Endothelial cell of umbilical vein (primary cell): ENCODE measurements at regions not wholly inside any gene's neighbourhood (a gene's known extent, or its start where the extent isn't known, plus 50 kb on each side); places are given as distances from the start of the nearest gene placed in this dataset.

Experiments
- EZH2 ChIP-seq: IDR thresholded peaks from 2 replicates; pipeline ENCODE4 v1.6.1; 2012; ENCODE audit warnings: borderline replicate concordance, low read depth, mild to moderate bottlenecking, moderate library complexity, low read length, inconsistent platforms; ENCODE audit not compliant: severe bottlenecking
- POLR2A ChIP-seq: IDR thresholded peaks from 2 replicates; pipeline ENCODE4 v1.6.1; 2012; ENCODE audit warnings: low read depth, mild to moderate bottlenecking, control low read depth, low read length
- POLR2AphosphoS5 ChIP-seq: IDR thresholded peaks from 2 replicates; pipeline ENCODE4 v1.6.1; 2012; ENCODE audit warnings: low read depth, mild to moderate bottlenecking, control low read depth, low read length, moderate library complexity; ENCODE audit not compliant: insufficient read depth
- TF ChIP-seq, protein P1 (sequence below), 2 donors: IDR thresholded peaks; 1 replicate in 1 of 2; 2 replicates in 1 of 2; pipeline ENCODE4 v1.5.1; 2011; ENCODE audit warnings: low read length in 2 of 2, mild to moderate bottlenecking in 2 of 2, moderate library complexity in 2 of 2, control low read depth in 1 of 2, inconsistent platforms in 1 of 2, low read depth in 1 of 2; ENCODE audit not compliant: insufficient read depth in 1 of 2; ENCODE audit errors: extremely low read depth in 1 of 2

DNA sequence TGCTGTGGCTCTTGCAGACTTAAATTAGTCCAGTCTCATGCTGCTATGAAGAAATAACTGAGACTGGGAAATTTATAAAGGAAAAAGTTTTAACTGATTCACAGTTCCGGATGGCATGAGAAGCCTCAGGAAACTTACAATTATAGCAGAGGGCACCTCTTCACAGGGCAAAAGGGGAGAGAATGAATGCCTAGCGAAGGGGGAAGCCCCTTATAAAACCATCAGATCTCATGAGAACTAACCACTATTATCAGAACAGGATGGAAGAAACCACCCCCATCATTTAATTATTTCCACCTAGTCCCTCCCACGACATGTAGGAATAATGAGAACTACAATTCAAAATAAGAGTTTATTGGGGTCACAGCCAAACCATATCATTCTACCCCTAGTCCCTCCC lies 91.4 kb downstream of the GPR174 start:
- TF ChIP-seq, protein P1, sequence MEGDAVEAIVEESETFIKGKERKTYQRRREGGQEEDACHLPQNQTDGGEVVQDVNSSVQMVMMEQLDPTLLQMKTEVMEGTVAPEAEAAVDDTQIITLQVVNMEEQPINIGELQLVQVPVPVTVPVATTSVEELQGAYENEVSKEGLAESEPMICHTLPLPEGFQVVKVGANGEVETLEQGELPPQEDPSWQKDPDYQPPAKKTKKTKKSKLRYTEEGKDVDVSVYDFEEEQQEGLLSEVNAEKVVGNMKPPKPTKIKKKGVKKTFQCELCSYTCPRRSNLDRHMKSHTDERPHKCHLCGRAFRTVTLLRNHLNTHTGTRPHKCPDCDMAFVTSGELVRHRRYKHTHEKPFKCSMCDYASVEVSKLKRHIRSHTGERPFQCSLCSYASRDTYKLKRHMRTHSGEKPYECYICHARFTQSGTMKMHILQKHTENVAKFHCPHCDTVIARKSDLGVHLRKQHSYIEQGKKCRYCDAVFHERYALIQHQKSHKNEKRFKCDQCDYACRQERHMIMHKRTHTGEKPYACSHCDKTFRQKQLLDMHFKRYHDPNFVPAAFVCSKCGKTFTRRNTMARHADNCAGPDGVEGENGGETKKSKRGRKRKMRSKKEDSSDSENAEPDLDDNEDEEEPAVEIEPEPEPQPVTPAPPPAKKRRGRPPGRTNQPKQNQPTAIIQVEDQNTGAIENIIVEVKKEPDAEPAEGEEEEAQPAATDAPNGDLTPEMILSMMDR (IDR thresholded peaks at IDR 0.05; ENCODE audit: extremely low read depth in 1 of 2, insufficient read depth in 1 of 2, low read depth in 1 of 2, low read length in 2 of 2) = no peak
- TF ChIP-seq EZH2 = no peak
- no peak for TF ChIP-seq POLR2A
- TF ChIP-seq POLR2AphosphoS5 = no peak
